ENCODE measurements at regions not wholly inside any gene's neighbourhood (a gene's known extent, or its start where the extent isn't known, plus 50 kb on each side); places are given as distances from the start of the nearest gene placed in this dataset.

DNA sequence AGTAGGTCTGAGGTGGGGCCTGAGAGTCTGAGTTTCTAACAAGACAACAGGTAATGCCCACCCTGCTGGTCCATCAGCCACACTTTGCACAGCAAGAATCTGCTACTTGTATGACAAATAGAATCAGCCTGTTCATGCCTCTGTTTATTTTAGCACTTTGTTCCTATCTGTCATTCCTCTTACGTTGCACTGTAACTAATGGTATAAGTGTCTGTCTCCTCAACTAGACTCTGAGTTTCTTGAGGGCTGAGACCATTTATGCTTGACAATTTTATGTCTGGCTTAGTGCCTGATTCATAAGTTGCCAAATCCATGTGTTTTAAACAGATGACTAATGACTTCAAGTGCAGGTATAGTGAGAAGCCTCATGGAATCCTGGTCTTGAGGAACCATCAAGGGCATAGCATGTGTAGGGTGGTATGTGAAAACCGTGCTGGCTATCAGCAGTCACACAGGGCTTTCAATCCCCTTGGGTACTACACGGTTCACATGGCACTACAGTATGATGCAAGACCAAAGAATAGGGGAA is 209.7 kb downstream of the C11orf91 start:
- TF ChIP-seq, protein P1, sequence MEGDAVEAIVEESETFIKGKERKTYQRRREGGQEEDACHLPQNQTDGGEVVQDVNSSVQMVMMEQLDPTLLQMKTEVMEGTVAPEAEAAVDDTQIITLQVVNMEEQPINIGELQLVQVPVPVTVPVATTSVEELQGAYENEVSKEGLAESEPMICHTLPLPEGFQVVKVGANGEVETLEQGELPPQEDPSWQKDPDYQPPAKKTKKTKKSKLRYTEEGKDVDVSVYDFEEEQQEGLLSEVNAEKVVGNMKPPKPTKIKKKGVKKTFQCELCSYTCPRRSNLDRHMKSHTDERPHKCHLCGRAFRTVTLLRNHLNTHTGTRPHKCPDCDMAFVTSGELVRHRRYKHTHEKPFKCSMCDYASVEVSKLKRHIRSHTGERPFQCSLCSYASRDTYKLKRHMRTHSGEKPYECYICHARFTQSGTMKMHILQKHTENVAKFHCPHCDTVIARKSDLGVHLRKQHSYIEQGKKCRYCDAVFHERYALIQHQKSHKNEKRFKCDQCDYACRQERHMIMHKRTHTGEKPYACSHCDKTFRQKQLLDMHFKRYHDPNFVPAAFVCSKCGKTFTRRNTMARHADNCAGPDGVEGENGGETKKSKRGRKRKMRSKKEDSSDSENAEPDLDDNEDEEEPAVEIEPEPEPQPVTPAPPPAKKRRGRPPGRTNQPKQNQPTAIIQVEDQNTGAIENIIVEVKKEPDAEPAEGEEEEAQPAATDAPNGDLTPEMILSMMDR (IDR thresholded peaks at IDR 0.05) = no peak
- DNase-seq = no peak
- H3K4me3 Mint-ChIP-seq = no peak overlapping the region
- peaks cover 2% of the 10 kb centered on the region; the same call in 1 of the 2 replicates for H3K27me3 Mint-ChIP-seq (ENCODE audit: insufficient read depth)
- peaks cover 50% of the 10 kb centered on the region for H3K4me1 Mint-ChIP-seq (ENCODE audit: low read depth)
- peak overlapping the region; percentile 6; the same call in 1 of the 2 replicates for H3K27ac Mint-ChIP-seq
- H3K36me3 Mint-ChIP-seq (ENCODE audit: low read depth) = peaks cover 11% of the 10 kb centered on the region
- no peaks in the 10 kb centered on the region for H3K9me3 Mint-ChIP-seq

DNA sequence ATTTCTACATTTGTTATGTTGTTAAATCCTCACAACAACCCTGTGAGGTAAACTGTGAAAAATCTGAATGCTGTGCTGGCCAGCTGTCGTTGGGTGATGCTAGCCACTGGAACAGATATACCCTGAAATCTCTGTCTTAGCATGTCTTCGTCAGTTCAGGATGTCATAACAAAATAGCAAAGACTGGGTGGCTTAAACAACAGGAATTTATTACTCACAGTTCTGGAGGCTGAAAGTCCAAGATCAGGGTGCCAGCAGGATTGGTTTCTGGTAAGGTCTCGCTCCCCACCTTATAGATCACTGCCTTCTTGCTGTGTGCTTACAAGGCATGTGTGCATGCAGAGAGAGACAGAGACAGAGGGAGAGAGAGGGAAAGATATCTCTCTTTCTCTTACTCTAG is 211.7 kb downstream of the C11orf91 start:
- Mint-ChIP-seq H3K36me3 (ENCODE audit: low read depth) (peaks cover 14% of the 10 kb centered on the region), H3K27ac (no peak overlapping the region), H3K4me1 (ENCODE audit: low read depth) (peaks cover 50% of the 10 kb centered on the region), H3K9me3 (no peaks in the 10 kb centered on the region), H3K27me3 (ENCODE audit: insufficient read depth) (peaks cover 2% of the 10 kb centered on the region; the same call in 1 of the 2 replicates), H3K4me3 (no peak overlapping the region)
- TF ChIP-seq, protein P1 (IDR thresholded peaks at IDR 0.05) = no peak
- no peak for DNase-seq

DNA sequence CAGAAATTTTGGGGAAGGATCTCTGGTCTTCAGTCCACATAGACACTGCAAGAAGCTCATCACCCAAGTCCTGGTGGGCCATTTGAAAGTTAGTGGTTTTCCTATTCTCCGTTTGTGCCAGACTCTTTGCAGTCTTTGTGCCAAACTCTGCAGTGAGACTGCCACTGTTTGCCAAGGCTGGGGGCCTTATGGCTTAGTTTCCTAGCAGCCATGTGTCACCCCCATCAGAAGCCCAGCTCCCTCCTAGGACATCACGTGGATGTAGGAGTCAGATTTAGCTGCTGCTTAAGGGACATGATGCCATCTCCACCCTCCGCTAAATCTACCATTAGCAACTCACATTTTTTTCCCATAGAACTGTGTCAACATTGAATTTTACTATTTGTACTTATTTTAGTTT is 220.0 kb downstream of the C11orf91 start:
- DNase-seq = no peak
- H3K27me3 Mint-ChIP-seq (ENCODE audit: insufficient read depth) = no peaks in the 10 kb centered on the region
- no peaks in the 10 kb centered on the region for H3K9me3 Mint-ChIP-seq
- peaks cover 22% of the 10 kb centered on the region for H3K4me1 Mint-ChIP-seq (ENCODE audit: low read depth)
- no peak overlapping the region for H3K27ac Mint-ChIP-seq
- TF ChIP-seq, protein P1 (IDR thresholded peaks at IDR 0.05) = no peak
- peaks cover under 1% of the 10 kb centered on the region; the same call in 1 of the 2 replicates for H3K36me3 Mint-ChIP-seq (ENCODE audit: low read depth)
- no peak overlapping the region for H3K4me3 Mint-ChIP-seq

DNA sequence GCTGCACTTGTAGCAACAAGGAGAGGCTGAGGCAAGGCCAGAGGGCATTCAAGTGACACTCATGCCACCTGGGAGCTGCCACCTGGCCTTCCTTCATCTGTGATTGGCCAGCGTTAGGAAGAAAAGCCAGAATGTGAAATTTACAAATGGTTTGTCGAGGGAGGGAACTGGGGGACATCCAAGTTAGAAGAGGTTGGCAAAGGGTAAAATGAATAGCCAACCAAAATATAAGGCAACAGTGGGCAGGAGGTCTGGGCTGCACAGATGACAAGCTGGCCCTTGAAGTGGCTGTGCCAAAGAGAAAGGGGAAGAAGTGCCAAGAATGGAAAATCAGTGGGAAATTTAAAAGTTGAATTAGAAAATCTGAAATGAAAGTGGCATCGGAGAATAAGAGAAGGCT is 221.4 kb downstream of the C11orf91 start:
- DNase-seq = no peak
- peaks cover 34% of the 10 kb centered on the region for H3K4me1 Mint-ChIP-seq (ENCODE audit: low read depth)
- no peaks in the 10 kb centered on the region for H3K9me3 Mint-ChIP-seq
- no peaks in the 10 kb centered on the region for H3K27me3 Mint-ChIP-seq (ENCODE audit: insufficient read depth)
- H3K36me3 Mint-ChIP-seq (ENCODE audit: low read depth) = no peaks in the 10 kb centered on the region
- no peak overlapping the region for H3K4me3 Mint-ChIP-seq
- no peak overlapping the region for H3K27ac Mint-ChIP-seq
- TF ChIP-seq, protein P1 (IDR thresholded peaks at IDR 0.05) = no peak

DNA sequence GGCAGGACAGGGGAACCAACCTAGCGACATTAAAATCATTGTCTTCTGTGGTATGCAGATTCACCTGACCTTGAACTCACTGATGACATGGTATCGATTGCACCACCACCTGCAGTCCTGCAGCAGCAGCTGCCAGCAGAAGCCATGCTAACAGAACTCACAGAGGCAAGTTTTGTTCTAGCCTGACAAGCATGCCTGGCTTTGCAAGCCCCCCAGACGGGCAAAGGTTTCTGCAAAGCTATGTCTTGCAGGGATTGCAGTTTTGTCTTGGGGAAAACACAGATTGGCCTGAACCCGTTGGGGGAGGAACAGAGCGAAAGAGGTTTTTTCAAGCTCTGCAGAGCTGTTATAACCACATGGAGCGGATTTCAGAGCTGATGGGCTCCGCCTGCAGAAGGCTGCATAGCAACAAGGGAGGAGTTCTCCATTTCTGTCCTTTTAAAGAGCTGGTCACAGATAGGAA is 221.0 kb downstream of the HIPK3 start:
- Mint-ChIP-seq H3K4me3 (no peak overlapping the region), H3K9me3 (no peaks in the 10 kb centered on the region), H3K4me1 (ENCODE audit: low read depth) (peaks cover 44% of the 10 kb centered on the region), H3K27me3 (ENCODE audit: insufficient read depth) (no peaks in the 10 kb centered on the region), H3K36me3 (ENCODE audit: low read depth) (no peaks in the 10 kb centered on the region), H3K27ac (no peak overlapping the region)
- TF ChIP-seq, protein P1 (IDR thresholded peaks at IDR 0.05) = no peak
- DNase-seq = no peak

Measured in HFFc6 (cell line).